Activated T-cell treated with anti-CD3 and anti-CD28 coated beads, Interleukin-2, amount 50 U/mL, for 72 hours (primary cell): ENCODE measurements at regions not wholly inside any gene's neighbourhood (a gene's known extent, or its start where the extent isn't known, plus 50 kb on each side); places are given as distances from the start of the nearest gene placed in this dataset.

Source experiments
- ATAC-seq, 2 donors: fragments of 150-1000 bp; cut with Tn5 transposase; replicated peaks in 1 of 2; 2 replicates each; pipeline ENCODE4 v1.10.0; 2021; ENCODE audit warnings: moderate library complexity in 2 of 2, mild to moderate bottlenecking in 1 of 2
- DNase-seq, 2 donors: peaks; one replicate each; pipeline ENCODE4 v3.0.0; 2021 to 2022; ENCODE audit warnings: mixed read lengths in 1 of 2
- H3K27ac Mint-ChIP-seq: one replicate; pipeline ENCODE4 v1.8.0; 2022; ENCODE audit warnings: mild to moderate bottlenecking, moderate library complexity, mixed read lengths
- H3K27me3 Mint-ChIP-seq: one replicate; pipeline ENCODE4 v1.8.0; 2022; ENCODE audit warnings: low read depth, mixed read lengths
- H3K36me3 Mint-ChIP-seq, 2 donors: one replicate each; pipeline ENCODE4 v1.8.0; 2022; ENCODE audit warnings: mixed read lengths in 2 of 2, mild to moderate bottlenecking in 1 of 2; ENCODE audit not compliant: insufficient read depth in 2 of 2
- H3K4me1 Mint-ChIP-seq: one replicate; pipeline ENCODE4 v1.8.0; 2022; ENCODE audit warnings: low read depth, mixed read lengths
- H3K4me3 Mint-ChIP-seq, 2 donors: one replicate each; pipeline ENCODE4 v1.8.0; 2022; ENCODE audit warnings: mild to moderate bottlenecking in 2 of 2, mixed read lengths in 2 of 2, moderate library complexity in 2 of 2
- H3K9me3 Mint-ChIP-seq, 2 donors: one replicate each; pipeline ENCODE4 v1.8.0; 2022; ENCODE audit warnings: mixed read lengths in 2 of 2

GRCh38 chr3:51621091-51621892 lies 49.8 kb upstream of the TEX264 start:
- no peak for DNase-seq
- H3K4me3 Mint-ChIP-seq, result no peak overlapping the region
- H3K4me1 Mint-ChIP-seq, result peaks cover 20% of the 10 kb centered on the region
- H3K9me3 Mint-ChIP-seq, result no peaks in the 10 kb centered on the region
- peak overlapping the region; percentile 2 for H3K27ac Mint-ChIP-seq
- H3K36me3 Mint-ChIP-seq, result peaks cover 0 to 2% of the 10 kb centered on the region in 2 donors
- no peaks in the 10 kb centered on the region for H3K27me3 Mint-ChIP-seq
- ATAC-seq, result no peak
